ENCODE measurements at regions not wholly inside any gene's neighbourhood (a gene's known extent, or its start where the extent isn't known, plus 50 kb on each side); places are given as distances from the start of the nearest gene placed in this dataset.

DNA sequence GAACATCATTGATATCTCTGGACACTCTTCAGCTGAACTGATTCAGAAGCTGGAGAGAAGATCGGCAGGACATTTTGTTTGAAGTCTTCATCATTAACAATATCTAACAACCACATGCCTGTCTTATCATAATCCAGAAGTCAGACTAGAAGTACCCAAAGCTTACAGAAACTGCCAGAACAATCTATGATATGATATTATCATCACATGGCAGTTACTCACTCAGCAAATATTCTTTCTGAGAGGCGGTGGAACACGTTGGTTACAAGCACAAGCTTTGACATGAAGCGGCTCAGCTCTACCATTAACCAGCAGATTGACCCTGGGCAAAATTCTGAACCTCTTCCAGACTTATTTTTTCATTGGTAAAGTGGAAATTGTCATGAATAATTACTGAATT lies 69.4 kb upstream of the KIT start (continued):
- no peak for TF ChIP-seq EP300 (IDR thresholded peaks at IDR 0.05; ENCODE audit: borderline replicate concordance in 1 of 2, low read depth in 1 of 2, low read length in 1 of 2)

DNA sequence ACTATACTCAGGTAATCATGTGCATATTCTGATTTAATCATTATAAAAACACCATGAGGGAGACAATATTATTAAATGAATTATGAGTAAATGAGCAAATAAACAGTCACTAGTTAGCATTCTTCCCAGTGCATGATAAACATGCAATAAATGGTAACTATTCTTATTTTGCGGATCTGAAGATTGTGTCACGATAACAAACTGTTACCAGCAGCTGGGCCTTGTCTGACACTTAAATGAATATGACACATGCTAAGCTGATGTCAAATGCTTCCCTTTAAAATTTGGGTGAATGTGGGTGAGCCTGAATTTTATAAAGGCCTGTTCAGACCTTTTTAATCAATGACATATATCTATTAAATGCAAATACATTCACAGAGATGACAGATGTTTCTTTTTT lies 68.2 kb upstream of the KIT start:
- 94% methylated on average over 2 of the region's 2 CpGs for WGBS (ENCODE audit: low lambda C conversion rate)
- no peaks in the 10 kb centered on the region for H3K79me2 ChIP-seq (ENCODE audit: insufficient read depth)
- CTCF ChIA-PET, result no interaction called here
- DNase-seq, result no peak
- H4K20me1 ChIP-seq (ENCODE audit: insufficient read depth), result no peaks in the 10 kb centered on the region
- POLR2A ChIA-PET, result no interaction called here
- no peak overlapping the region for H3K4me2 ChIP-seq
- H3F3A ChIP-seq (replicated peaks; ENCODE audit: insufficient read depth), result no peaks in the 10 kb centered on the region
- H3K27me3 ChIP-seq (ENCODE audit: insufficient read depth), result no peaks in the 10 kb centered on the region
- H2AFZ ChIP-seq (ENCODE audit: low read depth), result no peak overlapping the region
- H3K4me1 ChIP-seq (ENCODE audit: control insufficient read depth in 1 of 2, insufficient read depth in 2 of 2, low read depth in 1 of 2, low read length in 1 of 2), result no peaks in the 10 kb centered on the region
- no peak overlapping the region for H3K27ac ChIP-seq (ENCODE audit: low read depth in 2 of 2, low read length in 1 of 2)
- no peaks in the 10 kb centered on the region for H3K9me3 ChIP-seq
- H3K9me2 ChIP-seq, result no peaks in the 10 kb centered on the region
- H3K4me3 ChIP-seq (ENCODE audit: low read depth in 2 of 2, low read length in 1 of 2), result no peak overlapping the region
- TF ChIP-seq NFIC (IDR thresholded peaks at IDR 0.05; ENCODE audit: borderline replicate concordance) (no peak), GATA2 (CRISPR knock-in tag; IDR thresholded peaks at IDR 0.05) (no peak), SMC3 (IDR thresholded peaks at IDR 0.05; ENCODE audit: low read depth, low read length) (no peak), TAF1 (IDR thresholded peaks at IDR 0.05; ENCODE audit: borderline replicate concordance, low read depth, low read length) (no peak), MEF2A (IDR thresholded peaks at IDR 0.05; ENCODE audit: borderline replicate concordance, low read depth) (no peak), RFX5 (IDR thresholded peaks at IDR 0.05; ENCODE audit: low read length) (no peak), FOXM1 (IDR thresholded peaks at IDR 0.05; ENCODE audit: low read depth) (no peak), CHD2 (IDR thresholded peaks at IDR 0.05; ENCODE audit: low read length, partially characterized antibody) (no peak)
- TF ChIP-seq, protein P1, sequence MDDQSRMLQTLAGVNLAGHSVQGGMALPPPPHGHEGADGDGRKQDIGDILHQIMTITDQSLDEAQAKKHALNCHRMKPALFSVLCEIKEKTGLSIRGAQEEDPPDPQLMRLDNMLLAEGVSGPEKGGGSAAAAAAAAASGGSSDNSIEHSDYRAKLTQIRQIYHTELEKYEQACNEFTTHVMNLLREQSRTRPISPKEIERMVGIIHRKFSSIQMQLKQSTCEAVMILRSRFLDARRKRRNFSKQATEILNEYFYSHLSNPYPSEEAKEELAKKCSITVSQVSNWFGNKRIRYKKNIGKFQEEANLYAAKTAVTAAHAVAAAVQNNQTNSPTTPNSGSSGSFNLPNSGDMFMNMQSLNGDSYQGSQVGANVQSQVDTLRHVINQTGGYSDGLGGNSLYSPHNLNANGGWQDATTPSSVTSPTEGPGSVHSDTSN (IDR thresholded peaks at IDR 0.05), result no peak
- TF ChIP-seq, protein P2, sequence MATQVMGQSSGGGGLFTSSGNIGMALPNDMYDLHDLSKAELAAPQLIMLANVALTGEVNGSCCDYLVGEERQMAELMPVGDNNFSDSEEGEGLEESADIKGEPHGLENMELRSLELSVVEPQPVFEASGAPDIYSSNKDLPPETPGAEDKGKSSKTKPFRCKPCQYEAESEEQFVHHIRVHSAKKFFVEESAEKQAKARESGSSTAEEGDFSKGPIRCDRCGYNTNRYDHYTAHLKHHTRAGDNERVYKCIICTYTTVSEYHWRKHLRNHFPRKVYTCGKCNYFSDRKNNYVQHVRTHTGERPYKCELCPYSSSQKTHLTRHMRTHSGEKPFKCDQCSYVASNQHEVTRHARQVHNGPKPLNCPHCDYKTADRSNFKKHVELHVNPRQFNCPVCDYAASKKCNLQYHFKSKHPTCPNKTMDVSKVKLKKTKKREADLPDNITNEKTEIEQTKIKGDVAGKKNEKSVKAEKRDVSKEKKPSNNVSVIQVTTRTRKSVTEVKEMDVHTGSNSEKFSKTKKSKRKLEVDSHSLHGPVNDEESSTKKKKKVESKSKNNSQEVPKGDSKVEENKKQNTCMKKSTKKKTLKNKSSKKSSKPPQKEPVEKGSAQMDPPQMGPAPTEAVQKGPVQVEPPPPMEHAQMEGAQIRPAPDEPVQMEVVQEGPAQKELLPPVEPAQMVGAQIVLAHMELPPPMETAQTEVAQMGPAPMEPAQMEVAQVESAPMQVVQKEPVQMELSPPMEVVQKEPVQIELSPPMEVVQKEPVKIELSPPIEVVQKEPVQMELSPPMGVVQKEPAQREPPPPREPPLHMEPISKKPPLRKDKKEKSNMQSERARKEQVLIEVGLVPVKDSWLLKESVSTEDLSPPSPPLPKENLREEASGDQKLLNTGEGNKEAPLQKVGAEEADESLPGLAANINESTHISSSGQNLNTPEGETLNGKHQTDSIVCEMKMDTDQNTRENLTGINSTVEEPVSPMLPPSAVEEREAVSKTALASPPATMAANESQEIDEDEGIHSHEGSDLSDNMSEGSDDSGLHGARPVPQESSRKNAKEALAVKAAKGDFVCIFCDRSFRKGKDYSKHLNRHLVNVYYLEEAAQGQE (IDR thresholded peaks at IDR 0.05; ENCODE audit: low read depth, low read length), result no peak
- no peak overlapping the region for H3K9ac ChIP-seq
- no peaks in the 10 kb centered on the region for H3K36me3 ChIP-seq (replicated peaks in 1 of 2; ENCODE audit: control insufficient read depth in 1 of 2, insufficient read depth in 2 of 2, low read length in 1 of 2)

DNA sequence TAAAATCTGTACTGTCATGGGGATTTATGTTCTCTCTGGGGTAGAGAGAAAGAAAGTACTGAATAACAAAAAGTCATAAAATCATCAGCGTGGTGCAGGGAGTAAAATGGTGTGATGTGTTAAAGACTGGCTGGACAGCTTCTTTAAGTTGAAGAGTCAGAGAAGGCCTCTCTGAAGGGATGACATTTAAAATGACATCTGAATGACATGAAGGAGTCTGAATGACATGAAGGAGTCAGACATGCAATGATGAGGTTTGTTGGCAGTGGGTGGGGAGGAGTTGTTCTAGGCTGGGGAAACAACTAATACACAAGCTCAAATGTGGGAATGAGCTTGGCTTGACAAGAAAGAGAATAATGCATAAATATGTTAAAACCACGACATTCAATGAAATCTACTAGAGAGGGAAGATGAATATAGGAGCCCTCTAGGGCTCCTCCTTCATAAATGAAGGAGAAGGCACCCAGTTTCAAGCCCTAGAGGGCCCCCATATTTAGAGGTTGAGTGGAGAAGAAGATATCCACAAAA lies 63.9 kb upstream of the KIT start:
- Histone ChIP-seq H2AFZ (ENCODE audit: low read depth) (no peak overlapping the region), H3K36me3 (replicated peaks in 1 of 2; ENCODE audit: control insufficient read depth in 1 of 2, insufficient read depth in 2 of 2, low read length in 1 of 2) (no peaks in the 10 kb centered on the region), H3K4me1 (ENCODE audit: control insufficient read depth in 1 of 2, insufficient read depth in 2 of 2, low read depth in 1 of 2, low read length in 1 of 2) (no peaks in the 10 kb centered on the region), H3K9ac (no peak overlapping the region), H3K27ac (ENCODE audit: low read depth in 2 of 2, low read length in 1 of 2) (no peak overlapping the region), H3F3A (replicated peaks; ENCODE audit: insufficient read depth) (no peaks in the 10 kb centered on the region), H3K4me3 (ENCODE audit: low read depth in 2 of 2, low read length in 1 of 2) (no peak overlapping the region), H3K9me3 (no peaks in the 10 kb centered on the region), H3K4me2 (no peak overlapping the region), H4K20me1 (ENCODE audit: insufficient read depth) (no peaks in the 10 kb centered on the region), H3K27me3 (ENCODE audit: insufficient read depth) (no peaks in the 10 kb centered on the region), H3K79me2 (ENCODE audit: insufficient read depth) (no peaks in the 10 kb centered on the region), H3K9me2 (no peaks in the 10 kb centered on the region)
- 30% methylated on average over 2 of the region's 2 CpGs for WGBS (ENCODE audit: low lambda C conversion rate)
- DNase-seq, result no peak
- POLR2A ChIA-PET, result no interaction called here
- CTCF ChIA-PET, result interaction anchor here (2.3 kb wide), 1 partner anchor 154 kb away, joined by 4 read pairs; no protein-coding TSS in a partner anchor
- TF ChIP-seq, protein P2 (IDR thresholded peaks at IDR 0.05; ENCODE audit: low read depth, low read length), result no peak
- TF ChIP-seq RAD21 (IDR thresholded peaks at IDR 0.05; ENCODE audit: low read length) (no peak), TCF12 (IDR thresholded peaks at IDR 0.05) (no peak), JUND (IDR thresholded peaks at IDR 0.05) (no peak)
- TF ChIP-seq, protein P3, sequence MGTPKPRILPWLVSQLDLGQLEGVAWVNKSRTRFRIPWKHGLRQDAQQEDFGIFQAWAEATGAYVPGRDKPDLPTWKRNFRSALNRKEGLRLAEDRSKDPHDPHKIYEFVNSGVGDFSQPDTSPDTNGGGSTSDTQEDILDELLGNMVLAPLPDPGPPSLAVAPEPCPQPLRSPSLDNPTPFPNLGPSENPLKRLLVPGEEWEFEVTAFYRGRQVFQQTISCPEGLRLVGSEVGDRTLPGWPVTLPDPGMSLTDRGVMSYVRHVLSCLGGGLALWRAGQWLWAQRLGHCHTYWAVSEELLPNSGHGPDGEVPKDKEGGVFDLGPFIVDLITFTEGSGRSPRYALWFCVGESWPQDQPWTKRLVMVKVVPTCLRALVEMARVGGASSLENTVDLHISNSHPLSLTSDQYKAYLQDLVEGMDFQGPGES (IDR thresholded peaks at IDR 0.05; ENCODE audit: low read depth, low read length), result no peak
